ENCODE measurements at regions not wholly inside any gene's neighbourhood (a gene's known extent, or its start where the extent isn't known, plus 50 kb on each side); places are given as distances from the start of the nearest gene placed in this dataset.

- Histone ChIP-seq H3K4me3 (replicated peaks; ENCODE audit: insufficient read depth, low read length) (no peak overlapping the region), H3K27ac (replicated peaks) (no peak overlapping the region), H3K27me3 (ENCODE audit: insufficient read depth, poor library complexity, severe bottlenecking) (no peaks in the 10 kb centered on the region)
- no peak for DNase-seq (ENCODE audit: low read depth in 1 of 2, low spot score in 1 of 2)
- no peak for TF ChIP-seq SPI1 (IDR thresholded peaks at IDR 0.05; ENCODE audit: borderline replicate concordance, low read depth)
- TF ChIP-seq POLR2AphosphoS5 (IDR thresholded peaks at IDR 0.05; ENCODE audit: low read depth) = no peak
- TF ChIP-seq, protein P1, sequence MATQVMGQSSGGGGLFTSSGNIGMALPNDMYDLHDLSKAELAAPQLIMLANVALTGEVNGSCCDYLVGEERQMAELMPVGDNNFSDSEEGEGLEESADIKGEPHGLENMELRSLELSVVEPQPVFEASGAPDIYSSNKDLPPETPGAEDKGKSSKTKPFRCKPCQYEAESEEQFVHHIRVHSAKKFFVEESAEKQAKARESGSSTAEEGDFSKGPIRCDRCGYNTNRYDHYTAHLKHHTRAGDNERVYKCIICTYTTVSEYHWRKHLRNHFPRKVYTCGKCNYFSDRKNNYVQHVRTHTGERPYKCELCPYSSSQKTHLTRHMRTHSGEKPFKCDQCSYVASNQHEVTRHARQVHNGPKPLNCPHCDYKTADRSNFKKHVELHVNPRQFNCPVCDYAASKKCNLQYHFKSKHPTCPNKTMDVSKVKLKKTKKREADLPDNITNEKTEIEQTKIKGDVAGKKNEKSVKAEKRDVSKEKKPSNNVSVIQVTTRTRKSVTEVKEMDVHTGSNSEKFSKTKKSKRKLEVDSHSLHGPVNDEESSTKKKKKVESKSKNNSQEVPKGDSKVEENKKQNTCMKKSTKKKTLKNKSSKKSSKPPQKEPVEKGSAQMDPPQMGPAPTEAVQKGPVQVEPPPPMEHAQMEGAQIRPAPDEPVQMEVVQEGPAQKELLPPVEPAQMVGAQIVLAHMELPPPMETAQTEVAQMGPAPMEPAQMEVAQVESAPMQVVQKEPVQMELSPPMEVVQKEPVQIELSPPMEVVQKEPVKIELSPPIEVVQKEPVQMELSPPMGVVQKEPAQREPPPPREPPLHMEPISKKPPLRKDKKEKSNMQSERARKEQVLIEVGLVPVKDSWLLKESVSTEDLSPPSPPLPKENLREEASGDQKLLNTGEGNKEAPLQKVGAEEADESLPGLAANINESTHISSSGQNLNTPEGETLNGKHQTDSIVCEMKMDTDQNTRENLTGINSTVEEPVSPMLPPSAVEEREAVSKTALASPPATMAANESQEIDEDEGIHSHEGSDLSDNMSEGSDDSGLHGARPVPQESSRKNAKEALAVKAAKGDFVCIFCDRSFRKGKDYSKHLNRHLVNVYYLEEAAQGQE (IDR thresholded peaks at IDR 0.05; ENCODE audit: insufficient replicate concordance, low read depth) = no peak
Measured at GRCh38 chr11:41660585-41660984, 201.1 kb upstream of the LRRC4C start.

DNA sequence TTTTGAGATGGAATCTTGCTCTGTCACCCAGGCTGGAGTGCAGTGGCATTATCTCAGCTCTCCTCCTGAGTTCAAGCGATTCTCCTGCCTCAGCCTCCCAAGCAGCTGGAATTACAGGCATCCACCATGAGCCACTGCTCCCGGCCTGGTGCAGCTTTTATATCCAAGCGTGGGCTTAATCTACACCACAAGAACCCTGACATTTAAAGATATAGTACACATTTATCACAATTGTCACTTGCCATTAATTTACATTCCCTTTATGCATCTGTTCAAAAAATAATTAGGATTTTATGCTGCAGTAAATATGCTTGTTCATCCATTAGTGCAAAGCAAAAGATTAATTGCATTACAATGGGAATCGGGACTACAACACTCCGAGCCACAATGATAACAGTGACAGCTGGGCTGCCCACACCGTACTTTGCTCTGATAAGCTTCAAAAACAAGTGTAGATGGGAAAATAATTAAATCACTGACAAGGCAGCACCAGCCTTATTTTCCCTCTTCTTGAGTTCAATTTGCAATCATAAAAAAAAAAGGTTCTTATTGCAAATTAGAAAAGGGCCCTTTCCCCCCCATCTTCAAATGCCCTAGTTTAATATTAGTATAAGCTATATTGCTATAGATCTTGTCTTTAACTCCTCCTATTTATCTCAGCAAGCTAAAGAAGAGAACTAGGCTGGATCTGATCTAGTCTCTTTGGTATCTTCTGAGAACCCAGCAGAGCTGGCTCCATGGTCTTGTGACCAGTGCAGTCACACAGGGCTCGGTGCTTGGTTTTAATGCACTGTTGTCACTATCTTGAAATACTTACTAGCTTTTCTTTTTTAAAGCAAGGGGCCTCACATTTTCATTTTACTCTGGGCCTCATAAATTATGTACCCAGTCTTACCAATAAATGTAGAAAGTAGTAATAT is 206.2 kb upstream of the LRRC4C start:
- no peak overlapping the region for H3K4me3 ChIP-seq (replicated peaks; ENCODE audit: insufficient read depth, low read length)
- DNase-seq (ENCODE audit: low read depth in 1 of 2, low spot score in 1 of 2) = no peak
- no peak overlapping the region for H3K27ac ChIP-seq (replicated peaks)
- TF ChIP-seq, protein P2, sequence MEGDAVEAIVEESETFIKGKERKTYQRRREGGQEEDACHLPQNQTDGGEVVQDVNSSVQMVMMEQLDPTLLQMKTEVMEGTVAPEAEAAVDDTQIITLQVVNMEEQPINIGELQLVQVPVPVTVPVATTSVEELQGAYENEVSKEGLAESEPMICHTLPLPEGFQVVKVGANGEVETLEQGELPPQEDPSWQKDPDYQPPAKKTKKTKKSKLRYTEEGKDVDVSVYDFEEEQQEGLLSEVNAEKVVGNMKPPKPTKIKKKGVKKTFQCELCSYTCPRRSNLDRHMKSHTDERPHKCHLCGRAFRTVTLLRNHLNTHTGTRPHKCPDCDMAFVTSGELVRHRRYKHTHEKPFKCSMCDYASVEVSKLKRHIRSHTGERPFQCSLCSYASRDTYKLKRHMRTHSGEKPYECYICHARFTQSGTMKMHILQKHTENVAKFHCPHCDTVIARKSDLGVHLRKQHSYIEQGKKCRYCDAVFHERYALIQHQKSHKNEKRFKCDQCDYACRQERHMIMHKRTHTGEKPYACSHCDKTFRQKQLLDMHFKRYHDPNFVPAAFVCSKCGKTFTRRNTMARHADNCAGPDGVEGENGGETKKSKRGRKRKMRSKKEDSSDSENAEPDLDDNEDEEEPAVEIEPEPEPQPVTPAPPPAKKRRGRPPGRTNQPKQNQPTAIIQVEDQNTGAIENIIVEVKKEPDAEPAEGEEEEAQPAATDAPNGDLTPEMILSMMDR (IDR thresholded peaks at IDR 0.05; ENCODE audit: insufficient read depth, low read length) = no peak
- TF ChIP-seq GABPA (IDR thresholded peaks at IDR 0.05; ENCODE audit: low read depth) (no peak), POLR2AphosphoS5 (IDR thresholded peaks at IDR 0.05; ENCODE audit: low read depth) (no peak), SPI1 (IDR thresholded peaks at IDR 0.05; ENCODE audit: borderline replicate concordance, low read depth) (no peak)
- TF ChIP-seq, protein P1 (IDR thresholded peaks at IDR 0.05; ENCODE audit: insufficient replicate concordance, low read depth) = no peak
- no peaks in the 10 kb centered on the region for H3K27me3 ChIP-seq (ENCODE audit: insufficient read depth, poor library complexity, severe bottlenecking)

DNA sequence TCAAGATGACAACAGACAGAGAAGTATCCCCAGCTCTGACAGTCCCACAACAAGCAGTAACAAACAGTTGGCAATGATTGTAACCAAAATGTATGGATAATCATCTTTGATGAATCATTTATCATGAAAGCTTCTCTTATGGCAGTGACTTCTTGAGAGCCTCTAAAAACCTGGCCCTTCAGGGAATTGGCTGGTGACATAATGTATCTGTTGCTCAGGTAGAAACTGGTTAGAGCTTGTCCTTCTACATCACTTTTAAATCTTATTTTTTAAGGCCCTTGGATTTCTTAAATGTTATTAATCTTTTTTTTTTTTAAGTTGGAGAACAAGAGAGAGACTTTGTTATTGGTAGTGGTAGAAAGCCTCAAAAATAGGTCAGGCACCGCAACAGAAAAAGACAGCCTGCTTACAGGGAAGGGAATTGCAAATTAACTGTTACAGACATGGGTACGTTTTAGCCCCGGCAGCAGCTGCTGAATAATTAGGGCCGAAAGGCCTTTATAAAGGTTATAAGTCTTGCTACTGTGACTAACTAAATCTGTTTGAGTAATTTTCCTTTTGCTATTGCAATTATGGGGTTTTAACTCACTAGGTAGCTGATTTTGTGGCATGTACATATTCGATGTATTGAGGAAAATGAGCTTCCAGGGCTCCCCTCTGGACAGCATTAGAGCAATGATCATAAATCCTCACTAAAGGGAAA is 207.7 kb upstream of the LRRC4C start:
- no peak for DNase-seq (ENCODE audit: low read depth in 1 of 2, low spot score in 1 of 2)
- Histone ChIP-seq H3K27me3 (ENCODE audit: insufficient read depth, poor library complexity, severe bottlenecking) (no peaks in the 10 kb centered on the region), H3K27ac (replicated peaks) (no peak overlapping the region), H3K4me3 (replicated peaks; ENCODE audit: insufficient read depth, low read length) (no peak overlapping the region)
- TF ChIP-seq, protein P2 (IDR thresholded peaks at IDR 0.05; ENCODE audit: insufficient read depth, low read length) = no peak
- no peak for TF ChIP-seq POLR2AphosphoS5 (IDR thresholded peaks at IDR 0.05; ENCODE audit: low read depth)
- TF ChIP-seq, protein P1 (IDR thresholded peaks at IDR 0.05; ENCODE audit: insufficient replicate concordance, low read depth) = no peak
- no peak for TF ChIP-seq GABPA (IDR thresholded peaks at IDR 0.05; ENCODE audit: low read depth)
- no peak for TF ChIP-seq SPI1 (IDR thresholded peaks at IDR 0.05; ENCODE audit: borderline replicate concordance, low read depth)
